Fibroblast of pulmonary artery (primary cell): ENCODE measurements at regions not wholly inside any gene's neighbourhood (a gene's known extent, or its start where the extent isn't known, plus 50 kb on each side); places are given as distances from the start of the nearest gene placed in this dataset.

ENCODE experiments used
- DNase-seq: peaks from one replicate; pipeline ENCODE4 v3.0.0-alpha.2; 2010; ENCODE audit warnings: low read depth
- H3K4me3 ChIP-seq: replicated peaks from 2 replicates; pipeline ENCODE4 v1.5.1; 2011; ENCODE audit warnings: low read depth, mild to moderate bottlenecking, control low read depth, low read length, moderate library complexity
- TF ChIP-seq, protein P1 (sequence below): IDR thresholded peaks from 2 replicates; pipeline ENCODE4 v1.5.1; 2011; ENCODE audit warnings: mild to moderate bottlenecking, control low read depth, low read length, inconsistent platforms; ENCODE audit errors: missing control alignments

DNA sequence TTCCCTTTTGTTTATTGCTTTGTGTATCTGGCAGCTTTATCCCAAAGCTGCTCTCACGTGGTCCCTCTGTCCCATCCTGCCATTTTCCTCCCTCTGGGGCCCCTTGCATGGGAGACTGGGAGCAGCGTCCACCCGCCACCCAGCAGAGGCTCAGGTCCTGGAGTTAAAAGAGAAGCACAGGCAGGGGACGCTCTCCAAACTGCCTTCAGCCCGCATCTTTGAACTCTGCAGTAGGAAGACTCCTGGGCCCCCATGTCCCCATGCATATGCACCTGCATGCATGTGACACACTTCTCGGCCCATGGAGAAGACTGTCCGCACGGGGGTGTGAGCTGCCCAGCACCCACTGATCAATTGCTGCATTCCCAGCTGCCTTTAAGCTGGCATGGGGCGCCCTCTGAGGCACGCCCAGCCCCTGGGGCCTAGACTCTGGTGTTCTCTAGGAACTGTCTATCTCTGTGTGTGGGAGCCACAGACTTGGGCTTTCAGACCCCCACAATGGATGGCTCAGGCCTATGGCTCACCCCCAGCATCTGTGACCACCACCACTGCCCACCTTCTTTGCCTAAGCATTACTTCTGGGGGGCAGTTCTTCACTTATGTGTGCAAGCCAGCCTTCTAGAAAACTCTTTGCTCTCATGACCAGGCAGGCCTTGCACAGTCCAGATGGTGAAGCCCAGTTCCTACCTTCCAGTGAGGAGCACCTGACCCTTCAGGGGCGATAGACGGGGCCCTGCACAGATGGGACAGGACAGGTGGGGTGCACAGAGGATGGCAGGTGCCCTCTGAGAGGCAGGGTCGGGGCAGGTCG, 96.1 kb upstream of the DIO3 start:
- TF ChIP-seq, protein P1, sequence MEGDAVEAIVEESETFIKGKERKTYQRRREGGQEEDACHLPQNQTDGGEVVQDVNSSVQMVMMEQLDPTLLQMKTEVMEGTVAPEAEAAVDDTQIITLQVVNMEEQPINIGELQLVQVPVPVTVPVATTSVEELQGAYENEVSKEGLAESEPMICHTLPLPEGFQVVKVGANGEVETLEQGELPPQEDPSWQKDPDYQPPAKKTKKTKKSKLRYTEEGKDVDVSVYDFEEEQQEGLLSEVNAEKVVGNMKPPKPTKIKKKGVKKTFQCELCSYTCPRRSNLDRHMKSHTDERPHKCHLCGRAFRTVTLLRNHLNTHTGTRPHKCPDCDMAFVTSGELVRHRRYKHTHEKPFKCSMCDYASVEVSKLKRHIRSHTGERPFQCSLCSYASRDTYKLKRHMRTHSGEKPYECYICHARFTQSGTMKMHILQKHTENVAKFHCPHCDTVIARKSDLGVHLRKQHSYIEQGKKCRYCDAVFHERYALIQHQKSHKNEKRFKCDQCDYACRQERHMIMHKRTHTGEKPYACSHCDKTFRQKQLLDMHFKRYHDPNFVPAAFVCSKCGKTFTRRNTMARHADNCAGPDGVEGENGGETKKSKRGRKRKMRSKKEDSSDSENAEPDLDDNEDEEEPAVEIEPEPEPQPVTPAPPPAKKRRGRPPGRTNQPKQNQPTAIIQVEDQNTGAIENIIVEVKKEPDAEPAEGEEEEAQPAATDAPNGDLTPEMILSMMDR, result no peak
- no peak overlapping the region for H3K4me3 ChIP-seq
- no peak for DNase-seq

DNA sequence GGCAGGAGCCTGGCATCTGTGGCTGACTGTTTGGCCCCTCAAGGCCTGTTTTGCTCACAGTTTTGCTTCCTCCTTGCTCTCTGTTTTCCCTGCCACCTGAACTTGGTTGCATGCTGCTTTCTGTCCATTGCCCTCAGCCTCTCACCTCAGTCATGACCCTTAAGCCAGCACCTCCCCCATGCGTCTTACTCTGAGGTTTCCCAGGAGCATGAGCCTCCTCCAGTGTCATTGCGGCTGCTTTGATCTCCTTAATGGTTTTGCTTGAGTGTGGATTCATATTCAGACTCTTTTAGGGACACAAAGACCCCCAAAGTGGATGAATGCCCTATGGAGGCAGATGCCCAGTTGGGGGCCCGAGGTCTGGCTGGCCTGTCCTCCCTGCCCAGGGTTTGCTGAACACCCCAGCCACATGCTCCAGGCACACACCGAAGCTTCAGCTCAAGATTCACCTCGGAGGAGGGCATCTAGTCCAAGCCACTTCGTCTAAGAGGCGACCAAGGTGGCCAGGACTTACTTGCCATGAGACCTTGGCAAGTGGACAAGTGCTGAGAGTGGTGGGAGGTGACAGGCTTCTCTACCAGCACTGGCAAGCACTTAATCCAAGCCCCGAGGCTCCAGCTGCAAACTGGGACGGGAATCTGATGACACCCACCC, 95.4 kb upstream of the DIO3 start:
- H3K4me3 ChIP-seq, result no peak overlapping the region
- TF ChIP-seq, protein P1, result no peak
- DNase-seq, result no peak

DNA sequence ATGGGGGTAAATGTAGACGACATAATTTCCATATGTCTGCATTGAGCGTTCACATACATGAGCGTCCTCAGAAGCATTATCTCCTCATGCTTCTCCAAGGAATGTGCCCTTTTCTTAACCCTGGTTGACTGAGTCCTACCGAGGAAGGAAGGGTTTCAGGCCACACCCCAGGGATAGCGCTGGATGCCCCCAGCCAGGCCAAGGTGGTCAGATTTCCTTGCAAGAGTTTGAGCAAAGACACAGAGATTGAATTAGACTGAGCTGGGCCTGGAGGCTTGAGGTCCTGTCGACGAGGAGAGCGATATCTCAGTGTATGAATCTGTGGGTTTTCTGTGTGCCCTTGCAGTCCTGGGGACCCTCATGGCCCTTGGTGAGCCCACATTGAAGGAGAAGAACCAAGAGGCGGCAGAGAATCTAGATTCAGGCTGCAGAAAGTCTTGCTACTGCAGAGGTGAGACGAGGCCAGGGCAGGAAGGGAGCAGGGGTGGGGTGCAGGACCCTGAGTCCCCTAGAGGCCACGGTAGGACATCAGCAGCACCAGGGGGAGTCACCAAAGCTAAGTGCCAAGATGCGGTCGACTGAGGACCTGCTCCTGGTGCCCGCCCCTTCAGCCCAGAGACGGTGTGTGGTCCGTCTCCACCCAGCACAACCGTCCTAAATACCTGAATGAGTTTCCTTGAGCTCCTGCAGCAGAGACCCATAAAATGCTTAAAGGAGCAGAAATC, 94.7 kb upstream of the DIO3 start:
- no peak overlapping the region for H3K4me3 ChIP-seq
- TF ChIP-seq, protein P1, result no peak
- DNase-seq, result no peak

DNA sequence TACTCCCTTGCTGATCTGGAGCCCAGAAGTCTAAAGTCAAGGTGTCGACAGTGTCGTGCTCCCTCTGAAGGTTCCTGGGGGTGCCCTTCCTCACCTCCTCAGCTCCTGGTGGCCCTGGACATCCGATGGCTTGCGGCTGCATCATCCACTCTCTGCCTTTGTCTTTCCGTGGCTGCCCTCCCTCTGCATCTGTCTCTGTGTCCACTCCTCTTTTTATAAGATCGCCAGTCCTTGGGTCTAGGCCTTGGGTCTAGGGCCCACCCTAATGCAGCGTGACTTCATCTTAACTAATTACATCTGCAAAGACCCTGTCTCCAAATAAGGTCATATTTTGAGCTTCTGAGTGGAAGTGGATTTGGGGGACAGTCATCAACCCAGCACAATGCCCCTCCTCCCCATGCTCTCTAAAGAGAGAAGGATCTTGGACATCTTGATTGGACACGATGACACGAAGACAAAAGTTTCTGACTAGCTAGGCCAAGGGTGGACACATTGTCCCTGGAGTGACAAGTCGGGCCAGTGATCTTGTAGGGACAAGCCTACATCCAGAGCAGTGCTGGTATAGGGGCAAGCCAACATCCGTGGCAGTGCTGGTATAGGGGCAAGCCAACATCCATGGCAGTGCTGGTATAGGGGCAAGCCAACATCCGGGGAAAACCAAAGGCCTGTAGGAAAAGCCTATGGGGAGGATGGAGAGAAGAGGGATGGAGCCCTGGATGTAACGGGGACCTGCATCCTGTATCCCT, 93.9 kb upstream of the DIO3 start:
- DNase-seq, result no peak
- TF ChIP-seq, protein P1, result no peak
- no peak overlapping the region for H3K4me3 ChIP-seq

DNA sequence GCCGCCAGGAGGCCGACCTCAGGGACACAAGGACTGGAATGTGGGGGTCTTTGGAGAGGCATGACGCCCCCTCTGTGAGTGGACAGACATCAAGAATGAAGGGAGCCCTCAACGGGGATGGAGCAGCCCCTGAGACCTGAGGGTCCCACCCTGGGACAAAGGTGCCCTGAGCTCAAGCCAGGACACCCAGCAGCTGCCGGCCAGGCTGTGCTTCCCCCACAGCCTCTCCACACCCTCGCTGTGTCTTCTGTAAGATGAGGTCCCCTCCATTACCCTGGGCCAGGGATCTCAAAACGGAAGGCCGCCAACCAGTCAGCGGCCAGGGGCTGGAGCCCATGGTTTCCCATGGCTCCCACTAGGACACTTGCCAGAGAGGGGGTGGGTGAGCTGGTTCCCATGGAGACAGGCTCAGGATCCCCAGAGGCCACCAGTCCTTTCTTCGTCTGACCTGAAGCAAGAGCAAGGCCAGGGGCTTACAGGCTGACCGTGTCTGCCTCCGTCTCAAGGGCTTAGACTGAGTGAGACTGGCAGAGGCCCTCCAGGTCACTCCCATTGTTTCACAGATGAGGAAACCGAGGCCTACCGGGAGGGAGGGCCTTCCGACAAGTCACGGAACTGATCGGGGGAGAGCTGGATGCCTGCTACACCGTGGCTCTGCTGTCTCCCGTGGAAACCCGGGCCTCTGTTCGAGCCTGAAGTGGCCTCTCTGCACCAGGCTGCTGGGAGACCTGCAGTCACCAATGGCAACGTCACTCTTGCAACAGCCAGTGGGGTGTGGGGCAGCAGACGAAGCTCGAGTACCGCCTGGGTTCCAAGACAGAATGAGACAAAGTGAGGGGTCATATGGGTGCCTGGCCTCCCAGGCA, 91.7 kb upstream of the DIO3 start:
- DNase-seq, result no peak
- TF ChIP-seq, protein P1, result no peak
- H3K4me3 ChIP-seq, result no peak overlapping the region

DNA sequence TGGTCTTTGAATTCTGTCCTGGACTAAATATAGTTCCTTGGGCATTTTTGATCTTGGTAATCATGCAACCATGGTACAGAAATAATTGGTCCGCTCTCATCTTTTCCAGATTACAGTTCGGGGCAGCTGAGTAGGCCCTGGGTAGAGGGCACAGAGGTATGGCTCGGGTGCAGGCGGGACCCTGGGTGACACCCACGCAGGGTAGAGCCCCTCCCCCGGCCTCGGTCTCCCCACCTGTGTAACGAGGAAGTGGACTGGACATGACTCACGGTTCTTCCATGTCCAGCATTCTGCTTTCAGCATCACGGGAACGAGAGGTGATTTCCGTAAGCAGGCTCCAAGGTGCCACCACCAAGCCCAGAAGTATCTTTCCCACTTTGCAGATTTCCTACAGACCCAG, 91.0 kb upstream of the DIO3 start:
- TF ChIP-seq, protein P1, result no peak
- H3K4me3 ChIP-seq, result no peak overlapping the region
- no peak for DNase-seq
